Posterior cingulate gyrus (tissue), 11 donors: ENCODE measurements at regions not wholly inside any gene's neighbourhood (a gene's known extent, or its start where the extent isn't known, plus 50 kb on each side); places are given as distances from the start of the nearest gene placed in this dataset.
"Not testable (repeated sequence)": the region's sequence is repeated elsewhere in the genome, so short reads cannot be mapped to it uniquely, and the experiment has no call there.

Experiments
- DNase-seq, 10 donors: peaks; one replicate each; pipeline versions ENCODE4 v3.0.0 to v3.0.0-alpha.2; 2020 to 2021; ENCODE audit warnings: mixed read lengths in 3 of 10
- intact Hi-C: fragments of 100-400 bp; cut with DNase I; formaldehyde crosslinking; loops from one replicate; pipeline ENCODE4 v1.15.1; 2023

GRCh38 chr7:123324283-123324682, 124.5 kb upstream of the SLC13A1 start:
- intact Hi-C loops: no loop called here
- DNase-seq: no peak

GRCh38 chr7:123323689-123324088, 123.9 kb upstream of the SLC13A1 start:
- intact Hi-C loops: no loop called here
- no peak for DNase-seq

DNA sequence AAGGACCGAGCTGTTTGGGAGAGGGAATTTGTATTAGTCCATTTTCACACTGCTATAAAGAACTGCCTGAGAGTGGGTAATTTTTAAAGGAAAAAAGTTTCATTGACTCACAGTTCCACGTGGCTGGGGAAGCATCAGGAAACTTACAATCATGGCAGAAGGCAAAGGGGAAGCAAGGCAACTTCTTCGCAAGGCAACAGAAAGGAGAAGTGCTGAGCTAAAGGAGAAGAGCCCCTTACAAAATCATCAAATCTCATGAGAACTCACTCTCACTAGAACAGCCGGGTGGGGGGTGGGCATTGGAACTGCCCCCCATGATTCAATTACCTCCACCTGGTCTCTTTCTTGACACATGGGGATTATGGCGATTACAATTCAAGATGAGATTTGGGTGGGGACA, 121.8 kb upstream of the SLC13A1 start:
- intact Hi-C loops, DNase-seq: not testable (repeated sequence)

GRCh38 chr7:123319911-123320310, 120.1 kb upstream of the SLC13A1 start:
- intact Hi-C loops: no loop called here
- DNase-seq: no peak

DNA sequence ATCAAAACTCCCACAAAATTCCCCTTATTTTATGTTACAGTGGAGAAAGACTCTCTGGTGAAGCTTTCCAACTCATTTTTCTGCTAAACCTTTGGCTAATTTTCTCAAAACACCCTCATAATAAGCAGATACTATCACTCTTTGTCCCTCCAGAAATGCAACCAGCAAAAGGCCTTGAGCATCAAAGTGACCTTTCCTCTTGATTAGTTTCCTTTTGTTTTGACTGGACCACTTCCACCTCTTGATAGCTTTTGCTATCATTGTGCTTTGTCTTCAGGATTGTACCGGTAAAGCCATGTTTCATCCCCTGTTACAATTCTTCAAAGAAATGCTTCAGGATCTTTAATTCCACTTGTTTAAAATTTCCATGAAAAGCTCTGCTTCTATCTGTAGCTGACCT, 115.1 kb upstream of the SLC13A1 start:
- intact Hi-C loops: no loop called here
- no peak for DNase-seq

DNA sequence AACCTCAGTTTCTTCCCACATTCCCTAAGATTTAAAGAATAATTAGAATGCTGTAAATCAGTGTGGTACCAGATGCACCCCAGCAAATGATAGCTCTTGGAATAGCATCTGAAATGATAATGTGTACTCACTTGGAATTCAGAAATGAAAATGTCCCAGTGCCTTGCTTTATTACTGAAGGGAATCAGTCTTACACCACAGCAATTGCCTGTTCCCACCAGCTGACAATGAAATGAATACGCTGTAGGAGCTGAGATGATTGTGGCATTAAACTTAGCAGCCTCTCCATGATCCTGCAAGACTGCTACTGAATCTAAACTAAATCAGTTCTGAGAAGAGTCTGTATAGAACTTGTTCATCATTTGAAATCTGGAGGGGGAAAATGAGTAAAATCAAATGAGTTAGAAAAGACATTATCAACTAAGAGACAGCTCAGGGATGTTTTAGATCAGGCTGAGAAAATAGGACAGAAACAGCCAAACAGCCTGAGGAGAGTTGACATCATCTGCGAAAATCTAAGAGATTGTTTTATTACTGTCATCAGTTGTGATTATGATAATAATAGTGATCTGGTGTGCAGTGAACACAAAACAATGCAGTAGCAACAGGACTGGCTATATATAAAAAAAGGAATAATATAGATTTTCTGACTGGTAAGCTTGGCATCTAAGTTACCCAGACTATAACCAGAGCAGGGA, 108.6 kb upstream of the SLC13A1 start:
- intact Hi-C loops: no loop called here
- no peak for DNase-seq

- DNase-seq: no peak
- intact Hi-C loops: no loop called here
Observed at GRCh38 chr7:123305840-123306375, 106.1 kb upstream of the SLC13A1 start.

DNA sequence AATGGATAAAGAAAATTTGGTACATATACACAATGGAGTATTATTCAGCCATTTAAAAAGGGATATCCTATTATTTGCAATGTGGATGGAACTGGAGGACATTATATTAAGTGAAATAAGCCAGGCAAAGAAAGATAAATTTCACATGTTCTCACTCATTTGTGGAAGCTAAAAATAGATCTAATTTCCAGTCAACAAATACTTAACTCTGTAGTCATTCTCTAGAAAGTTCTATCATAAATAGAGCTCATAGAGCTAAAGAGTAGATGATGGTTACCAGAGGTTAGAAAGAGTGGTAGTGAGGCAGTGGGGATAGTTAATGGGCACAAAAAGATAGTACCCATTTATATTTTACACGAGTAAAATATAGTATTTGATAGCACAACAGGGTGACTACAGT, 104.2 kb upstream of the SLC13A1 start:
- intact Hi-C loops: no loop called here
- DNase-seq: no peak

DNA sequence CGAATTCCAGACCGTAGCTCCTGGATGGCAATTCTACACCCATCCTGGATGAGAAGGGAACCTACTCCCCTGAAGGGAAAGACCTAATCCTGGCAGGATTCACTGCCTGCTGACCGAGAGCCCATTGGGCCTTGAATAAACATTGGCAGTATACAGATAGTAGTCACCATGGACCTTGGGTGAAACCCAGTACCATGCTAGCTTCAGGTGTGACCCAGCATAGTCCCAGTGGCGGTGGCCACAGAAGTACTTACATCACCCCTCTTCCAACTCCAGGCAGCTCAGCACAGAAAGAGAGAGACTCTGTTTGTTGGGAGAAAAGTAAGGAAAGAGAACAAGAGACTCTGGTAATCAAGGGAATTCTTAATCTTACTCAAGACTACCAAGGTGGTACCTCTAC, 97.2 kb upstream of the SLC13A1 start:
- no peak for DNase-seq
- intact Hi-C loops: no loop called here

- DNase-seq: no peak
Observed at GRCh38 chr7:123293710-123294109, 93.9 kb upstream of the SLC13A1 start.

GRCh38 chr7:123292227-123292626, 92.5 kb upstream of the SLC13A1 start:
- intact Hi-C loops: no loop called here
- no peak for DNase-seq

More at GRCh38 chr7:123293710-123294109, 93.9 kb upstream of the SLC13A1 start:
- intact Hi-C loops: no loop called here

- intact Hi-C loops: no loop called here
- no peak for DNase-seq
Observed at GRCh38 chr7:123289200-123289599, 89.4 kb upstream of the SLC13A1 start.

DNA sequence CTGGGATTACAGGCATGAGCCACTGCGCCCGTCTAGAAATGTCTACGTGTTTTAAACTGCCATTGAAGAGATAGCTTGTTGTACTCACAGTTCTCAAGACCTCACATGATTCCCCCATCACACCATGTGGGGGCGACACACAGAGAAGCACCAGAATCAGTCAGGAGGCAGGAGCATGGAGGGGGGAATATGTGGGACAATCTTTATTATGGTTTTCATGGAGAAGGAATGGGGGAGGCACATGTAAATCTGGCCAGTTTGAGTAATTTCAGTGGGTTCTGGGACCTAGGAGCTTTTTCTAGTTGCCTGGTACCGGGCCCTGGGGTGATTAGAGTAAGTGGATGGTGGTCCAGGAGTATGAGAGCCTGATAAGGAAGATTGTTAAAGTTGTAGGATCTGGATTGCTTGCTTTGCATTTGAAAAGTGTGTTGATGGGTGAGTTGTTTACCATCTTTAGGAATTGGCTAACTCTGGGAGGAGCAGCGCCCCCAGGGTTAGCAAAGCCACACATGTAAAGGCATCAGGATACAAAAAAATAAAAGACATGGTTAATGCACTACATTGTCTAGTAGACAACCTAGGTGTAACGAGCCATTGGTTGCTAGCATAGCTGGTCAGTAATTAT, 85.4 kb upstream of the SLC13A1 start:
- no peak for DNase-seq
- intact Hi-C loops: no loop called here

DNA sequence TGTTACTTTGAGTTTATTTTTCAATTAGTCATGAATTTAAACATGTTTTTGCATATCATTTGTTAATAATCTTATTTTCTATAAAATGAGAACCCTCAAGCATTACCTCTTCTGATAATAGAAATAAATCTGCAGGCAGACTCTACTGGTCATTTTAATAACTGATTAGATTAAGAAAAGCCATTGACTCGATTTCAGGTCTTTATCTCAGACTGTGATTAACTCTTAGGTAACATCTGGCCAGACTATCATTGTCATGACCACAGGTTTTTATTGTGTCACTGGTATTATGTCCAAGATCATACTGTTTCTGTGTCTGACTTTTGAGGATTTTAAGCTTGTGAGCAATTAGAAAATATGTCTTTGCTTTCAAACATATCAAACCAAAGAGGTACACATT, 83.6 kb upstream of the SLC13A1 start:
- no peak for DNase-seq
- intact Hi-C loops: no loop called here

DNA sequence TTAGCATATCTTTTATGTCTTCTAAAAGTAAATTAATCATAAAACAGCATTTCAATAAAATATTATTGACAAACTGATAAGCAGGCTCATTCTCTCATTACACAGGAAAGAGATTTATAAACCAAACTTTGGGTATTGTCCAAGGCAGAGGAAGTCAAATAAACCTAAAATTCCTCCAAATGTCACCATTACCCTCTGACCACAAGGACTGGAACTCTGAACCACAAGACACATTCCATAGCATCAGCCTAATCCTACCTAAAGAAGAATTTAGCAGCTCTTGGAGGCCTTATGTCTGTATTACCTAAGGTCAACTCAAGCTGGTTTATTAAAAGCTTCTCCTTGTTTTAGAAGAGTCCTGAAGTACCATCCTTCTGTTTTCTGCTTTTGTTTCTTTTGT, 82.4 kb upstream of the SLC13A1 start:
- no peak for DNase-seq
- intact Hi-C loops: no loop called here

GRCh38 chr7:123279949-123280348, 80.2 kb upstream of the SLC13A1 start:
- intact Hi-C loops: no loop called here
- no peak for DNase-seq

- no peak for DNase-seq
- intact Hi-C loops: no loop called here
Observed at GRCh38 chr7:123275036-123275753, 75.4 kb upstream of the SLC13A1 start.

- intact Hi-C loops: no loop called here
- DNase-seq: no peak
Observed at GRCh38 chr7:123273185-123273584, 73.4 kb upstream of the SLC13A1 start.

GRCh38 chr7:123271856-123272255, 72.1 kb upstream of the SLC13A1 start:
- no peak for DNase-seq
- intact Hi-C loops: no loop called here

GRCh38 chr7:123271231-123271630, 71.5 kb upstream of the SLC13A1 start:
- no peak for DNase-seq
- intact Hi-C loops: no loop called here

- intact Hi-C loops: no loop called here
- no peak for DNase-seq
Observed at GRCh38 chr7:123270570-123270969, 70.8 kb upstream of the SLC13A1 start.

GRCh38 chr7:123265853-123266252, 66.1 kb upstream of the SLC13A1 start:
- DNase-seq: no peak
- intact Hi-C loops: no loop called here
